ENCODE measurements at regions not wholly inside any gene's neighbourhood (a gene's known extent, or its start where the extent isn't known, plus 50 kb on each side); places are given as distances from the start of the nearest gene placed in this dataset.

DNA sequence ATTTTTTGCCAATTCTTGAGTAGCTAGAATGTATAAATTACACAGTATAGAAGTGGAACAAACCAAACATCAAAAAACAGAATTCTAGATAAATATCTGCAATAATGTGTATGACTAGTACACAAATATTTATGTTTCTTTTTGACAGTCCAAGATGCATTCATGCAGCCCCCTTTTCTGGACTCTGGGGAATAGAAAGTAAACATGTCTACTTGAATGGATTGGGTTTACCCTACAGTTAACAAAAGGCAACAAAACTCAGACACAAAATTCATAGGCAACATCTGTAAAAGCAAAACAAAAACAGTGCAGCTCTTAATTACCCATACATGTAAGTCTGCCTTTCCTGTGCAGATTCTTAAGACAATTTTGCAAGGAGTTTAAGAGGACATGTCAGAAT, 419.4 kb upstream of the DACH1 start:
- Histone ChIP-seq H3K4me3 (ENCODE audit: insufficient read depth, low read depth, low read length) (no peak overlapping the region), H3K27ac (ENCODE audit: insufficient read depth, low read depth, low read length, poor library complexity, severe bottlenecking) (no peak overlapping the region), H3K4me1 (ENCODE audit: control insufficient read depth, insufficient read depth, low read length) (no peaks in the 10 kb centered on the region), H3K36me3 (ENCODE audit: control insufficient read depth, insufficient read depth, low read length) (no peaks in the 10 kb centered on the region), H3K9me3 (ENCODE audit: control insufficient read depth, low read length) (no peaks in the 10 kb centered on the region), H3K27me3 (ENCODE audit: control insufficient read depth, insufficient read depth, low read length, poor library complexity, severe bottlenecking) (no peaks in the 10 kb centered on the region)

DNA sequence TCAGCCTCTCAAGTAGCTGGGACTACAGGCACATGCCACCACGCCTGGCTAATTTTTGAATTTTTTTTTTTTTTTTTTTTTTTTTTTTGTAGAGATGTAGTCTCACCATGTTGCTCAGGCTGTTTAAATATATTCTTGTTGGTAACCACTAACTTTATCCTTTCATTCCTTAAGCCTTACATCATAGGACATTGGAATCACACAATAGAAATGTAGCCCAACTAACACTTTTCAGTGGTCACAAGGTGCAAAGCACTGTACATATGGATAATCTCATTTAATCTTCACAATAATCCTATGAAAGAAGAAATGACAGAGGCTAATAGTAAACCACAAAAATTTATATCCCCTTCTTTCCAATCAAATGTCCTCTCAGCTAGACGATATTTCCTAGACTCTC, 417.8 kb upstream of the DACH1 start:
- Histone ChIP-seq H3K9me3 (ENCODE audit: control insufficient read depth, low read length) (no peaks in the 10 kb centered on the region), H3K4me3 (ENCODE audit: insufficient read depth, low read depth, low read length) (no peak overlapping the region), H3K27ac (ENCODE audit: insufficient read depth, low read depth, low read length, poor library complexity, severe bottlenecking) (no peak overlapping the region), H3K27me3 (ENCODE audit: control insufficient read depth, insufficient read depth, low read length, poor library complexity, severe bottlenecking) (no peaks in the 10 kb centered on the region), H3K36me3 (ENCODE audit: control insufficient read depth, insufficient read depth, low read length) (no peaks in the 10 kb centered on the region), H3K4me1 (ENCODE audit: control insufficient read depth, insufficient read depth, low read length) (no peaks in the 10 kb centered on the region)
- WGBS, 2 experiments: 90 to 100% methylated on average over 1 to 2 of the region's 2 CpGs

DNA sequence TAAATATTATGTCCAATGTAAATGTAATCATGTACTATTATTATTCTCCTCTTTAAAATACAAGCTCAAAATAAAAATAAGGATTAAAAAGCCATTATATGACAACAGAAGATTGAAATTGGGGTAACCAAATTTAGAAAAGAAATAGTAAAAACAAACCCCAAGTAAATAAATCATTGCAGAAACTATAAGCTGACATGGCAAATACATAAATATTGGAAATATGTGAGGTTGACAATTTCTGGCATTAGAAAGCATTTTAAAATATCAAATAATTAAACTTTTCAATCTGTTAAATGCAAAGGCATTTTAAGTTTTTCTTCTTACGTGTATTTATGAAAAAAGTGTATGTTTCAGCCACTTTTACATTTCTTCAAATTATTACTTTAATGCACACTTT, 394.7 kb upstream of the DACH1 start:
- Histone ChIP-seq H3K36me3 (ENCODE audit: control insufficient read depth, insufficient read depth, low read length) (no peaks in the 10 kb centered on the region), H3K27me3 (ENCODE audit: control insufficient read depth, insufficient read depth, low read length, poor library complexity, severe bottlenecking) (no peaks in the 10 kb centered on the region), H3K27ac (ENCODE audit: insufficient read depth, low read depth, low read length, poor library complexity, severe bottlenecking) (no peak overlapping the region), H3K4me3 (ENCODE audit: insufficient read depth, low read depth, low read length) (no peak overlapping the region), H3K9me3 (ENCODE audit: control insufficient read depth, low read length) (no peaks in the 10 kb centered on the region), H3K4me1 (ENCODE audit: control insufficient read depth, insufficient read depth, low read length) (no peaks in the 10 kb centered on the region)
- no CpG with 5 or more reads among the region's 1 CpG for WGBS, 2 experiments

DNA sequence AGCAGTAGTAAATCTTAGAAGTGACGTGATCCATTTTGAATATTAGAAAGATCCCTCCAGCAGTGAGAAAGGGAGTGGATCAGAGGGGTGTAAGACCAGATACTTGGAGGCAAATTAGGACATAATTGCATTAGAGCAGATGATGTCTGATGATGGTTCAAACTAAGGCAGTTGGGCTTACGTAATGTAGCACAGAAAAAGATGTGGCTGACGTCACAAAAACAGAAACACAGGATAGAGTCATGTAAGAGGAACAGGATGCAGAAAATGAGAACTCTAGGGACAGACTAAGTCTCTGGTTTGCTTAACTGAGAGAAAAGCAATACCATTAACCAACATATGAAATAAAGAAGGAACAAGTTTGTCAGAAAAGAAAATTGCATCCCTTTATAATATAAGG, 392.5 kb upstream of the DACH1 start:
- no peaks in the 10 kb centered on the region for H3K4me1 ChIP-seq (ENCODE audit: control insufficient read depth, insufficient read depth, low read length)
- H3K36me3 ChIP-seq (ENCODE audit: control insufficient read depth, insufficient read depth, low read length): no peaks in the 10 kb centered on the region
- H3K27me3 ChIP-seq (ENCODE audit: control insufficient read depth, insufficient read depth, low read length, poor library complexity, severe bottlenecking): no peaks in the 10 kb centered on the region
- H3K9me3 ChIP-seq (ENCODE audit: control insufficient read depth, low read length): no peaks in the 10 kb centered on the region
- H3K27ac ChIP-seq (ENCODE audit: insufficient read depth, low read depth, low read length, poor library complexity, severe bottlenecking): no peak overlapping the region
- H3K4me3 ChIP-seq (ENCODE audit: insufficient read depth, low read depth, low read length): no peak overlapping the region
- WGBS, 2 experiments: 55 to 63% methylated on average over 3 of the region's 3 CpGs

DNA sequence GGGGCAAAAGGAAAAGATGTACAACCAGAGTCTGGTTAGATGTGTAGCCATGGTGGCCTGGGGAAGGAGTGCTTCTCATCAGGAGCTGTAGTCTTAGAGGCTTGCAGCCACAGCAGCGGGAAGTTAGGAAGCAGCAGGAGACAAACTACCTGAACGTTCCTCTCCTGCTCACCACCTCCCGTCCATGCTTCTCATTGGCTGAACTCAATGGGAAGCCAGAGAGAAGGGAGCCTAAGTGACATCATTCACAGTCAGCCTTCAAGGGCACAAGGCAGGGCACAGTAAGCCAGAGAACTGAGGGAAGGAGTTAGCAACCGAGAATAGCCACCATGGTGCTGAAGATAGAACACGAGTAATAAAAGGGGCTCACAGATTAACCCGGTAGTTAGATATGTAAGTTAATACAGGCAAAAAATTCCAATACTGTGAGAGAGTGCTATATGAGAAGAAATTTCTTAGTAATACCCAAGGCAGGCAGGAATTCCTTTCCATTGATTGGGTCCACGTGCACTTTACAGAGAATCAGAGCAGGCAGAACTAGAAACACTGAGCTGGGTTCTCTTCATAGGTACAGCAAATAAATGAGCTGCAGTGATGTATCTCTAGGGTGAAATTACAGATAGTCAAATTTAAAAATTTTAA, 391.5 kb upstream of the DACH1 start:
- no peak overlapping the region for H3K4me3 ChIP-seq (ENCODE audit: insufficient read depth, low read depth, low read length)
- H3K9me3 ChIP-seq (ENCODE audit: control insufficient read depth, low read length): no peaks in the 10 kb centered on the region
- no peaks in the 10 kb centered on the region for H3K36me3 ChIP-seq (ENCODE audit: control insufficient read depth, insufficient read depth, low read length)
- no peaks in the 10 kb centered on the region for H3K4me1 ChIP-seq (ENCODE audit: control insufficient read depth, insufficient read depth, low read length)
- 57 to 62% methylated on average over 7 of the region's 7 CpGs for WGBS, 2 experiments
- H3K27ac ChIP-seq (ENCODE audit: insufficient read depth, low read depth, low read length, poor library complexity, severe bottlenecking): no peak overlapping the region
- no peaks in the 10 kb centered on the region for H3K27me3 ChIP-seq (ENCODE audit: control insufficient read depth, insufficient read depth, low read length, poor library complexity, severe bottlenecking)

DNA sequence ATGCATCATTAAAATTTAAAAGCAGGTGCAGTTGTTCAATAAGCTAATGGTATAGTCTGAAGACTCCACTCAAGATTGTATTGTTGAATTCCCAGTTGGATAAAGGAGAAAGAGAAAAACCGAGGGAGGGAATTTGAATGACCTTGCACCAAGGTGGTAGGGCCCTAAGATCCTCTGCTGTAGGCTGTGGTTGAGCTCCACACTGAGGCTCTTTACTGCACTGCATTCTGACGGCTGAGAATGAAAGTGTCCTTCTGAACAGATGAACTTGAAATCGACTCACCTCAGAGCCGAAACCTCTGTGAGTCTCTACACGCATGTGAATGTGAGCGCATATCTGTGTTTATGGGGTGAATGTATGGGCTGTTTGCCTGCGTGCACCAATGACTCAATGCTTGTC, 388.9 kb upstream of the DACH1 start:
- 46 to 49% methylated on average over 7 of the region's 7 CpGs for WGBS, 2 experiments
- H3K4me3 ChIP-seq (ENCODE audit: insufficient read depth, low read depth, low read length): no peak overlapping the region

DNA sequence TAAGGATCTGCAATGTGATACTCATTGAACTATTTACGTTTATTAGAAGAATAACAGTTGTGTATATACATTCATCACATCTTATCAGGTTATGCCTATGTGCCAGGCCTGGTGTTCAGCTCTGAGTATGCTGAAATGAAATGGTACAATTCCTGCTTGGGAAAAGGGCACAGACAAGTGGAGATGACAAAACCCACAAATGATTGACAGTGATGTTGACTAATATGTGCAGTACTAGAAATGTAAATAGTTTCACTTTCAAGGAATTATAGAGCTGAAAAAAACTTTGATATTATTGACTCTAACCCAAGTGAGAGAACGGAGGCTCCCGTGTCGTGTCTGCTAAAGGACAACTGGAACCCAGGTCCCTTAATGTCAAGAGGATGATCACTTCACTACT, 386.8 kb upstream of the DACH1 start:
- Histone ChIP-seq H3K27ac (ENCODE audit: insufficient read depth, low read depth, low read length, poor library complexity, severe bottlenecking) (no peak overlapping the region), H3K4me1 (ENCODE audit: control insufficient read depth, insufficient read depth, low read length) (no peaks in the 10 kb centered on the region), H3K27me3 (ENCODE audit: control insufficient read depth, insufficient read depth, low read length, poor library complexity, severe bottlenecking) (no peaks in the 10 kb centered on the region), H3K4me3 (ENCODE audit: insufficient read depth, low read depth, low read length) (no peak overlapping the region), H3K36me3 (ENCODE audit: control insufficient read depth, insufficient read depth, low read length) (no peaks in the 10 kb centered on the region), H3K9me3 (ENCODE audit: control insufficient read depth, low read length) (no peaks in the 10 kb centered on the region)
- 96 to 100% methylated on average over 3 of the region's 4 CpGs for WGBS, 2 experiments

More for the DNA sequence above, 388.9 kb upstream of the DACH1 start:
- no peaks in the 10 kb centered on the region for H3K27me3 ChIP-seq (ENCODE audit: control insufficient read depth, insufficient read depth, low read length, poor library complexity, severe bottlenecking)
- H3K9me3 ChIP-seq (ENCODE audit: control insufficient read depth, low read length): no peaks in the 10 kb centered on the region
- H3K36me3 ChIP-seq (ENCODE audit: control insufficient read depth, insufficient read depth, low read length): no peaks in the 10 kb centered on the region
- no peaks in the 10 kb centered on the region for H3K4me1 ChIP-seq (ENCODE audit: control insufficient read depth, insufficient read depth, low read length)
- no peak overlapping the region for H3K27ac ChIP-seq (ENCODE audit: insufficient read depth, low read depth, low read length, poor library complexity, severe bottlenecking)

DNA sequence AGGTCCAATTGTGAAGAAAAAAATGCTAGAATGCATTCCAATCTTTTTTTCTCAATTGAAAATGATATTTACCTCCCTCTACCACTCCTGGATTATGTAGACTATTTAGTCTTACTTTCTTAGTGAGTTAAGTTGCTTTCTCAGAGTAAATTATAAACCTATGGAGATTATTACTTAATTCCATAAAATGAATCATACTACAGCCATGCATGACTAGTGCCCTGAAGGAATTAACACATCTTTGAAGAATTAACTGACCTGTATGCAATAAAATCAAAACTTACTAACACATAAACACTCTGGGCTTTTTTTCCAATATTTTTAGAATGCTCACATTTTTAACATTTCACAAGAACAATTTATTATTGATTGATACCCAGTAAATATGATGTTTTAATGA, 379.4 kb upstream of the DACH1 start:
- Histone ChIP-seq H3K27ac (ENCODE audit: insufficient read depth, low read depth, low read length, poor library complexity, severe bottlenecking) (no peak overlapping the region), H3K36me3 (ENCODE audit: control insufficient read depth, insufficient read depth, low read length) (no peaks in the 10 kb centered on the region), H3K9me3 (ENCODE audit: control insufficient read depth, low read length) (no peaks in the 10 kb centered on the region), H3K4me3 (ENCODE audit: insufficient read depth, low read depth, low read length) (no peak overlapping the region), H3K27me3 (ENCODE audit: control insufficient read depth, insufficient read depth, low read length, poor library complexity, severe bottlenecking) (no peaks in the 10 kb centered on the region), H3K4me1 (ENCODE audit: control insufficient read depth, insufficient read depth, low read length) (no peaks in the 10 kb centered on the region)

DNA sequence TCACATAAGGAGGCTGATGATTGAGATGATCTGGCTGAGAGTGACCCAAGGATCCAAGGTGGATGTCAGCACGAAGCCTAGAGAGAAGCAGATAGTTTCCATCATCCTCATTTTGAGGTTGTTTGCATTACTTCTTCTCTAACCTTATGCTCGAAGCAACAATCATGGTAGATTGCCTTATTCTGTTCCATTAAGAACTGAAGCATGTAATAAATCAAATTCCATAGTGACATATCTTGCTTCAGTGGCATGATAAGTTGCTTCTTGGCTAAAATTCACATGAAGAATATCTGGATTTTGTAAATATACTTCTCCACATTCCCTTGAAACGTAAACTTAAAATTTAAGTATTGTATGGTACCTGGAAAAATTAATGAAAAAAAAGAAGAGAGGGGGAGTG, 377.8 kb upstream of the DACH1 start:
- Histone ChIP-seq H3K36me3 (ENCODE audit: control insufficient read depth, insufficient read depth, low read length) (no peaks in the 10 kb centered on the region), H3K9me3 (ENCODE audit: control insufficient read depth, low read length) (no peaks in the 10 kb centered on the region), H3K4me1 (ENCODE audit: control insufficient read depth, insufficient read depth, low read length) (no peaks in the 10 kb centered on the region), H3K27me3 (ENCODE audit: control insufficient read depth, insufficient read depth, low read length, poor library complexity, severe bottlenecking) (no peaks in the 10 kb centered on the region), H3K27ac (ENCODE audit: insufficient read depth, low read depth, low read length, poor library complexity, severe bottlenecking) (no peak overlapping the region), H3K4me3 (ENCODE audit: insufficient read depth, low read depth, low read length) (no peak overlapping the region)
- 88 to 97% methylated on average over 2 of the region's 3 CpGs for WGBS, 2 experiments

DNA sequence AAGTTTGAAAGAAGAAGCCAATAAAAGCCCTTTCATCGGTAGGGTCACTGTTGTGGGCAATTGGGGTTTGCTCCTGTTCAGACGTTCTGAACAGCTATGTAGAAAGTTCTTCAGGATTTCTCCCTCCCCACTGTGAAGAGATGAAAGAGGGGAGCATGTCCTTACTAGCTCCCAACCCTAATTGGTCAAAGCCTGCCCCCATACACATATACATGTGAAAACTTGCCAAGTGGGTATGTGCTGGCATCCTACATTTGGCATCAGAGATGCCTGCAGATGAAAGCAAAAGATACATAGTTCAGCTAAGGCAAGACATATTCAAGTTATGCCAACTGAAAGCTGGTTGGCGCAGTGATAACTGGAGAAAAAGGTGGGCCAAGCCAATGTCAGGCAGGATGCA, 363.1 kb upstream of the DACH1 start:
- no peaks in the 10 kb centered on the region for H3K4me1 ChIP-seq (ENCODE audit: control insufficient read depth, insufficient read depth, low read length)
- no peaks in the 10 kb centered on the region for H3K9me3 ChIP-seq (ENCODE audit: control insufficient read depth, low read length)
- WGBS, 2 experiments: 77 to 91% methylated on average over 3 of the region's 3 CpGs
- H3K27me3 ChIP-seq (ENCODE audit: control insufficient read depth, insufficient read depth, low read length, poor library complexity, severe bottlenecking): no peaks in the 10 kb centered on the region
- H3K36me3 ChIP-seq (ENCODE audit: control insufficient read depth, insufficient read depth, low read length): no peaks in the 10 kb centered on the region
- H3K4me3 ChIP-seq (ENCODE audit: insufficient read depth, low read depth, low read length): no peak overlapping the region
- no peak overlapping the region for H3K27ac ChIP-seq (ENCODE audit: insufficient read depth, low read depth, low read length, poor library complexity, severe bottlenecking)

DNA sequence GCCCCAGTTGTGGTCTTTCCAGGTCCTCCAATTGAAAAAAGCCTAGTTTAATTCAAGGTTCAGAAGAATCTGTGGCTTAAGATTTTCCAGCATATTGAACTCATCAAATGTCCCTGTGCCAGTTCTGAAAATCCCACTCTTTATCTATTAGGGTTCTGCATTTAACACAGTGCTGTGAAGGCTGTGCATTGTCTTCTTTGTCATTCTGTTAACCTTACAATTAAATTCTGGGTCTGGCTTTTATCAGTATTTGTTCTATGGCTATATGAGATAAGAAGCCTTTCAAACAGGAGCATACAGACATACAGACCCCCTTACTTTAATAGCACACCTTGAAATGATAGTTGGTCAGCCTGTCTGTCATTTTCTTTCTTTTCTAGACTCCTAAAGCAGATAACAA, 362.1 kb upstream of the DACH1 start:
- no peaks in the 10 kb centered on the region for H3K36me3 ChIP-seq (ENCODE audit: control insufficient read depth, insufficient read depth, low read length)
- no peak overlapping the region for H3K4me3 ChIP-seq (ENCODE audit: insufficient read depth, low read depth, low read length)

More for the DNA sequence above, 362.1 kb upstream of the DACH1 start:
- no peaks in the 10 kb centered on the region for H3K4me1 ChIP-seq (ENCODE audit: control insufficient read depth, insufficient read depth, low read length)
- no peak overlapping the region for H3K27ac ChIP-seq (ENCODE audit: insufficient read depth, low read depth, low read length, poor library complexity, severe bottlenecking)
- H3K9me3 ChIP-seq (ENCODE audit: control insufficient read depth, low read length): no peaks in the 10 kb centered on the region
- no peaks in the 10 kb centered on the region for H3K27me3 ChIP-seq (ENCODE audit: control insufficient read depth, insufficient read depth, low read length, poor library complexity, severe bottlenecking)
